ENCODE measurements at regions not wholly inside any gene's neighbourhood (a gene's known extent, or its start where the extent isn't known, plus 50 kb on each side); places are given as distances from the start of the nearest gene placed in this dataset.
A peak's percentile ranks its signal among the peaks of the same experiment; 100 is the strongest.

DNA sequence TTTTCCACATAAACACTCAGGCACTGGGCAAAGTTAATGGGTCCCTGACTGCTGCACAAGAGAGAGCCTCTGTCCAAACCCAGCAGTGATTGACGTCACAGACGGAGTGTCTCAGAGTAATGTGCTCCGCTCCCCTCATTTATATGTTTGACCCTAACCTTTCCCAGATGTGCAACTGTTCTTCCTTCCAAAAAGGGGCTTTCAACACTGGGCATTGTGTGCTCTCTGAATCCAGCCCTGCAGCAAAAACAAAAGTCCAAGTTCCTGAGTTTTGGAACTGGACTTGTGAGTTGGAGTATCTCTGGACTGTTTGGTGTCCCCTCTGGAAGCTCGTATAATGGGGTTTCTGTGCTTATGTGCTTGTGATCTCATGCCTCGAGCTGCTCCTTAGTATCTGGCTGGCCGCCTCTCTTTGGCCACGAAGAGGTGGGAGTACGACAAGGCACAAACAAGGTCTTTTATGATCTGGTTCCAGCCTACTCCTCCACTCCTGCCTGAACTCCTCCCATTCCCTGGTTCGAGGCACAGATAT is 76.4 kb upstream of the SMIM36 start:
- H3K4me1 ChIP-seq = peaks cover 0 to 13% (median 0%) of the 10 kb centered on the region in 6 donors
- intact Hi-C loops (cut with DNase I; ENCODE audit: low total_unique reads) = no loop called here
- no peak for DNase-seq
- H3K27me3 ChIP-seq (replicated peaks in 1 of 7) = no peaks in the 10 kb centered on the region
- no peaks in the 10 kb centered on the region for H3K36me3 ChIP-seq
- no peaks in the 10 kb centered on the region for H3K9me3 ChIP-seq
- H3K4me3 ChIP-seq = no peak overlapping the region
- peak overlapping the region in 6 of 8 donors; percentile 9 to 64 (median 40) for H3K27ac ChIP-seq
- TF ChIP-seq POLR2AphosphoS5 (IDR thresholded peaks at IDR 0.05) = peak in 1 of 3 donors; percentile 34
- no peak for TF ChIP-seq POLR2A (IDR thresholded peaks at IDR 0.05)
- TF ChIP-seq CTCF (IDR thresholded peaks at IDR 0.05 in 8 of 11, conservative IDR thresholded peaks at IDR 0.05 in 3 of 11) = no peak
- 72 to 87% (median 76%) methylated on average over 9 of the region's 9 CpGs for WGBS, 5 donors

GRCh38 chr17:55585629-55586028 is 74.4 kb upstream of the SMIM36 start:
- no peak for DNase-seq
- H3K27ac ChIP-seq = no peak overlapping the region
- H3K4me3 ChIP-seq = no peak overlapping the region
- intact Hi-C loops (cut with DNase I; ENCODE audit: low total_unique reads) = no loop called here
- no peaks in the 10 kb centered on the region for H3K9me3 ChIP-seq
- TF ChIP-seq POLR2A (IDR thresholded peaks at IDR 0.05) (no peak), CTCF (IDR thresholded peaks at IDR 0.05 in 8 of 11, conservative IDR thresholded peaks at IDR 0.05 in 3 of 11) (no peak), POLR2AphosphoS5 (IDR thresholded peaks at IDR 0.05) (no peak)
- WGBS, 5 donors = 95 to 99% (median 97%) methylated on average over 2 of the region's 2 CpGs
- no peaks in the 10 kb centered on the region for H3K36me3 ChIP-seq
- H3K27me3 ChIP-seq (replicated peaks in 1 of 7) = no peaks in the 10 kb centered on the region
- H3K4me1 ChIP-seq = peaks cover 0 to 13% (median 0%) of the 10 kb centered on the region in 6 donors

GRCh38 chr17:55584861-55585260 is 73.6 kb upstream of the SMIM36 start:
- intact Hi-C loops (cut with DNase I; ENCODE audit: low total_unique reads) = no loop called here
- TF ChIP-seq CTCF (IDR thresholded peaks at IDR 0.05 in 8 of 11, conservative IDR thresholded peaks at IDR 0.05 in 3 of 11) = no peak
- TF ChIP-seq POLR2A (IDR thresholded peaks at IDR 0.05) = no peak
- TF ChIP-seq POLR2AphosphoS5 (IDR thresholded peaks at IDR 0.05) = no peak
- DNase-seq = no peak
- H3K27me3 ChIP-seq (replicated peaks in 1 of 7) = no peaks in the 10 kb centered on the region
- H3K4me1 ChIP-seq = peaks cover 0 to 13% (median 0%) of the 10 kb centered on the region in 6 donors
- H3K4me3 ChIP-seq = no peak overlapping the region
- WGBS, 5 donors = 45 to 97% (median 55%) methylated on average over 1 of the region's 1 CpG
- H3K27ac ChIP-seq = peak overlapping the region in 4 of 8 donors; percentile 10 to 43 (median 14)
- no peaks in the 10 kb centered on the region for H3K36me3 ChIP-seq
- H3K9me3 ChIP-seq = no peaks in the 10 kb centered on the region

GRCh38 chr17:55584055-55584685 is 72.9 kb upstream of the SMIM36 start:
- TF ChIP-seq CTCF (IDR thresholded peaks at IDR 0.05 in 8 of 11, conservative IDR thresholded peaks at IDR 0.05 in 3 of 11) = no peak
- no peak for TF ChIP-seq POLR2AphosphoS5 (IDR thresholded peaks at IDR 0.05)
- no peak for TF ChIP-seq POLR2A (IDR thresholded peaks at IDR 0.05)
- Histone ChIP-seq H3K4me1 (peaks cover 0 to 13% (median 0%) of the 10 kb centered on the region in 6 donors), H3K4me3 (no peak overlapping the region), H3K36me3 (no peaks in the 10 kb centered on the region), H3K27me3 (replicated peaks in 1 of 7) (no peaks in the 10 kb centered on the region), H3K9me3 (no peaks in the 10 kb centered on the region), H3K27ac (peak overlapping the region in 4 of 8 donors; percentile 10 to 43 (median 14))
- intact Hi-C loops (cut with DNase I; ENCODE audit: low total_unique reads) = no loop called here
- DNase-seq = no peak
- 17 to 41% (median 31%) methylated on average over 2 of the region's 2 CpGs for WGBS, 5 donors

Measured in spleen (tissue), 11 donors.